ENCODE measurements at regions not wholly inside any gene's neighbourhood (a gene's known extent, or its start where the extent isn't known, plus 50 kb on each side); places are given as distances from the start of the nearest gene placed in this dataset.

GRCh38 chr11:70771099-70771885, 373.0 kb downstream of the CTTN start:
- TF ChIP-seq CTCF (IDR thresholded peaks at IDR 0.05; ENCODE audit: insufficient read depth, low read length, poor library complexity, severe bottlenecking) (no peak), EZH2phosphoT487 (conservative IDR thresholded peaks at IDR 0.05; ENCODE audit: low read length) (no peak)
